Fibroblast of upper back skin (primary cell): ENCODE measurements at regions not wholly inside any gene's neighbourhood (a gene's known extent, or its start where the extent isn't known, plus 50 kb on each side); places are given as distances from the start of the nearest gene placed in this dataset.
"Not testable (repeated sequence)": the region's sequence is repeated elsewhere in the genome, so short reads cannot be mapped to it uniquely, and the experiment has no call there.

Experiments used
- DNase-seq: peaks from one replicate; pipeline ENCODE4 v3.0.0-alpha.2; 2013

GRCh38 chr4:42205541-42205940 lies 53.1 kb upstream of the BEND4 start:
- DNase-seq = no peak

DNA sequence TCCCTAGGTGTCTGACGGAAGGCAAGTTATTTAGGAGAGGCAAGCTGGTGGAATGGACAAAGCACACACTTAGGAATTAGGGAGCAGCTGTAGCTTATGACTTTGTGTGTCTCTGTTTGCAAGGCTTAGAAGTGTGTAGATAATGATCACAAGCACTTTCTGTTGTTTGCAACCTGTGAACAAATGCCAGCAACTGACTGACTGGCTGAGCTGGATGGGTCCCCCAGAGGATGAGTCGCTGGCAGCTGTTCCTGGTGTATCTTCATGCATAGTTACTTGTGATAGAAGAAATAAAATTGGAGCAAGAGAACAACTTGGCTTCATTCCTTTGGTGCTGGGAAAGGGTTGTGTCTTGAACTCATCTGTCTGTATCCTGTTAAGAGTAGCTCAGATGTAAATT lies 64.2 kb upstream of the BEND4 start:
- no peak for DNase-seq

- no peak for DNase-seq
These were observed 72.8 kb upstream of the BEND4 start for GRCh38 chr4:42225286-42225685.

GRCh38 chr4:42234817-42235216 lies 82.4 kb upstream of the BEND4 start:
- no peak for DNase-seq

DNA sequence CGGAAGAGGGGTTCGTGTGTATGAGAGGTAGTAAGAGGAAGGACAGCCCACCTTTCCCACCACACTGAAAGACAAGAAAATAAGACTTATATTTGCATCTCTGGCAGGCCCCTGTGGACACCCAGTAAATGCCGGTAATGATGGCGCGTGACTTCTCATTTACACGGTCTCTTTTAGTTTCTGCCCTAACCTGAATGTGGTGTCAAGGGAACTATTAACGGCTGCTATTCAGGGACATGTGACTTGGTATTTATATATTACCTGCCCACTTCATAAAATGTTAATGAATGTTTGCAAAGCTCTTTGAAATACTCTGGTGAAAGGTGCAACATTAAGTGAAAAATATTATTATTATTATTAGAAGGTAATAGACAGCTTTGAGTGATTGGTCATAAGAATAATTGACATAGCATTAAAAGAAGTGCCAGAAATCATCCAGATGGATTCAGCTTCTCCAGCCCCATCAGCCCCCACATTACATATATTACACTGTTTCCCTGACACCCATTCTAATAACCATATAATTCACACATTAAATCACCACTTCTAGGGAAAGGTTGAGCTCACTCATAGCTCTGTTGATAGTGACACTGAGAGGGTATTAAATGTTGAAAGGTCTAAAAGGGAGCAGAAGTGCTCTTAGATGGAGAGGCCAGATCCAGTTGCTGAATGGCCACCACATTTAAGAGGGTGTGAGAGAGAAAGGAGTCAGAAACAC lies 83.0 kb upstream of the BEND4 start:
- no peak for DNase-seq

GRCh38 chr4:42237010-42237409 lies 84.6 kb upstream of the BEND4 start:
- DNase-seq = no peak

DNA sequence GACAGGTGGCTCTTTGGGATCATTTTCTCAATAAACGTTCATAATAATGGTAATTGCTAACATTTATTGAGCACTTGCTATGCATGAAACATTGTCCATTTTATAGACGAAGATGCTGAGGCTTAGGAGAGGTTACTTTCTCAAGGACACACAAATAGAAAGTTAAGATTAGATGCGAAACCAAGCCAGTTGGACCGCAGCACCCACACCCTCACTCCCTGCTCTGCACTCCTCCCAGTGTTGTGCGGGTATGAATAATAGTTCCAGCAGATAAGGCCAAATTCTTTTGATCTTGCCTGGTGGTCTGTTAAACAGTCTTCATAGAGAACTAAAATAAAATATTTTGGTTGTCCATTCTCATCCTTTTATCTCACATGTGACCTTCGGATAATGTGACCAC lies 85.0 kb upstream of the BEND4 start:
- DNase-seq = no peak

DNA sequence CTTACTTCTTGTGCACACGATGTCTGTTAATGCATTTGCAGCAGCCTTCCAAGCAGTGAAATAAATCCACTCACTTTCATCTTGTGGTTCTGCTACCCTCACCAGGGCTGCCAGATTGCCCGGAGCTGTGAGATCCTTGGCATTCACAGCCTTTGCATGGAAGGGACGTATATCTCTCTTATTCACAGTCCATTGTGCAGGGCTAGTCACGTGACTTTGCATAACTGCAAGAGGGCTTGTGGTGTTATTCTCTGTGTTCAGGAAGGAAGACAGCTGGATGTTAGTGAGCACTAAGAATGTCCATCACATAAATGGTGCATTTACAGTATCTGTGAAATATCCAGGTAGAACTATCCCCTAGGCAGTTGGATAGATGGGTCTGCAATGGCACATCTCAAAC lies 96.5 kb upstream of the BEND4 start:
- no peak for DNase-seq

DNA sequence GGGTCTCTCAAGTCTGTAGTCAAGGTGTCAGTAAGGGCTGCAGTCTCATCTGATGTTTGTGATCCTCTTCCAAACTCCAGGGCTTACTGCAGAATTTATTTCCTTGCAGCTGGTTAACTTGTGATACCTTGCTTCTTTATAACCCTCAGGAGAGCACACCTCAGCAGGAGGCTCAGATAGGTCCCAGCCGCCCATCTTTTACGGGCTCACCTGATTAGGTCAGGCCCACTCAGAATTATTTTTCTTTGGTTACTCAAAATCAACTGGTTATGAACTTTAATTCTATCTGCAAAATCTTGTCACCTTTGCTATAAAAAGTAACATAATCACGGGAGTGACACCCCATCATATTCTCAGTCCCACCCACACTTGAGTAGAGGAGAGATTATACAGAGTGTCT lies 99.9 kb upstream of the BEND4 start:
- no peak for DNase-seq

GRCh38 chr4:42257645-42258044 lies 105.2 kb upstream of the BEND4 start:
- not testable (repeated sequence) for DNase-seq

- DNase-seq = no peak
These were observed 110.4 kb upstream of the BEND4 start for GRCh38 chr4:42262701-42263490.

- DNase-seq = no peak
These were observed 113.5 kb upstream of the BEND4 start for GRCh38 chr4:42265782-42266602.

GRCh38 chr4:42267724-42268123 lies 115.3 kb upstream of the BEND4 start:
- DNase-seq = no peak

DNA sequence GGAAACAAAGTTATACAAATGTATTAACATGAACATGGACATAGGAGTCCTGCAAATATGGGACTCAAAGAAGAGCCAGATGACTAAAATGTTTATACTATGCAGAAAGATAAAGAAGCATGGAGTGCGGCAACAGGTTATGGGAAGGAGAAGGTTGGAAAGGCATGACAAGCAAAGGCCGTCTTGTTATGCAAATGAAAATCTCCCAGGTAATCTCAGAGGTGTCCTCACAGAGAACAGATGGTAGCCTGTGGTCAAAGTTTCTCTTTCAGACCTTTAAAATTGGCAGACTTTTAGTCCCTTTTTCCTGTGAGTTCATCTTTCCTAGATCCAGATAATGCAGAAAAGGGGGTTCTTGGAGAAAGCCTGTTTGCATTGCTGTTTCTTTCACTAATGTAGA lies 116.4 kb upstream of the BEND4 start:
- DNase-seq = no peak

DNA sequence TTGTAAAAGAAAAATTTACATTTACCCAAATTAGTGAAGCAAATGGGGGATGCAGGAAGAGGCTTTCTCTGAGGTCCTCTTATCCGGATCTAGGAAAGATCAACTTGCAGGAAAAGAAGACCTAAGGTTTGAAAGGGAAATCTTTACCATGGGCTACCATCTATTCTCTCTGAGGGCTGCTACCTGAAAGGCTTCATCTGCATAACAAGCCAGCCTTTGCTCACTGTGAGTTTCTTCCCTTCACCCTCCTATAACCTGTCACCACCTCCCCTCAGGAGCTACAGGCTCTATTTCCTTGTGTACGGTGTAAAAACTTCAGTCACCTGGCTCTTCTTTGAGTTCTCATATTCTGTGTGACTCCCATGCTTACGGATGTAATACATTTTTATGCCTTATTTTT lies 118.6 kb upstream of the BEND4 start:
- no peak for DNase-seq

DNA sequence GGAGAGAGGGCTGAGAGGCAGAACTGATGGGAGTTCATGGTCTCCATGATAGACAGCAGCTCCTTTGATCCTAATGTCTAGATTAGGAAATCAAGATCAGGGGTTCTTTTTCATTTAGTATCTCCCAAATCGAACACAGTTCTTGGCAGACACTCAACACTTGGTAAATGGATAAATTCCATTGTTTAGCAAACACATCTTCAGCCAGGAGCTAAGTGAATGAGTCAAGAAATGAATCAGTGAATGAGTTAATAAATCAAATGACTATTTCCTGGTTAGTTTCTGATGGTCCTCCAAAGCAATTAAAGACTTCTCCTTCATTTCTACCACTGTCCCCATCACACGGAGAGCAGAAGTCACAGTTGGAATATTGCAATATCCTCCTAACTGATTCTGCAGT lies 120.0 kb upstream of the SHISA3 start:
- no peak for DNase-seq

DNA sequence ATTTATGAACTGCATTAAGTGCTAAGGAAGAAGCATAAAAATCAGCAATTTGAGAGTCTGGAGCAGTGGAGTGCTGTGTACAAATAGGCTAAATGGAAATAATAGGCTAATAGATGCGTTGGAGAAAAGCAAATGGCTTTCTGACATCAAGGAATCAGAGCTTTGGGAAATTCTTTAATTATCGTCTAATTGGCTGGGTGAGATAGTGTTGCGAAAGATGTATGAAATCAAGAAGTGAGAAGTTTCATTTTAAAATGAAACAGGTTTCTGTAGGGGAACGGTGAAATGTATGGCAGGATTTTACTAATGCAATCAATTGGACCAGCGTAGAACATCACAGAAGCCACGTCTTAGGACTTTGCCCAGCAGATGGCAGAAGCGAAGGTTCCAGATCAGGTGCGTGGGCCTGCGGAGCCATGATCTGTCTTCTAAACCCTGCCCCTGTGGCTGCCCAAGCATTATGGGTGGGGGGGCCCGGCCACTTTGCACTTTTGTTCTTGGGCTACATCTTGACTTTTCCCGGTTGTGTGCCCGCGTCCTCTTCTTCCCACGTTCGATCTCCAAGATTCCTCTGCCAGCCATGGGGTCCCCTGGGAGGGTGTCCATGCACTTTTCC lies 118.5 kb upstream of the SHISA3 start:
- no peak for DNase-seq

- peak; percentile 16 for DNase-seq
These were observed 116.8 kb upstream of the SHISA3 start for GRCh38 chr4:42280327-42281095.

GRCh38 chr4:42281324-42282020 lies 115.8 kb upstream of the SHISA3 start:
- DNase-seq = peak; percentile 2

GRCh38 chr4:42282081-42282901 lies 115.0 kb upstream of the SHISA3 start:
- peak; percentile 68 for DNase-seq

DNA sequence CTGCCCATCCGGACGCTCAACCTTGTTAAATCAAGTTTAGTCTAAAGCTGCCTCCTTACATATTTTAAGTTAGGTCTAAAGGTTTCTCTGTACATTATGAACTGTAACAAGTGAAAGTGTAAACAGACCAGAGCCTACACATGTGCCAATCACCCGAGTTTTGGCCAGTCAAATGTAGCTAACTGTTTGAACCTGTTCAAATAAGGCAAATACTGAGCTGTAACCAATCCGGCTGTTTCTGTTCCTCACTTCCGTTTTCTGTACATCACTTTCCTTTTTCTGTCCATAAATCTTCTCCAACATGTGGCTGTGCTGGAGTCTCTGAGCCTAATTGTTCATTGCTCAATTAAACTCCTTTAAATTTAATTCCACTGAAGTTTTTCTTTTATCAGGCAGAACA lies 113.3 kb upstream of the SHISA3 start:
- DNase-seq = no peak
